SKM-1 treated with dmso at 0.1 percent for 144 hours (cell line): ENCODE measurements at regions not wholly inside any gene's neighbourhood (a gene's known extent, or its start where the extent isn't known, plus 50 kb on each side); places are given as distances from the start of the nearest gene placed in this dataset.
"Not testable (repeated sequence)": the region's sequence is repeated elsewhere in the genome, so short reads cannot be mapped to it uniquely, and the experiment has no call there.

Source experiments
- DNase-seq: peaks from one replicate; lab custom pipeline; 2025; ENCODE audit not compliant: unreplicated experiment; lab: John Stamatoyannopoulos, UW

DNA sequence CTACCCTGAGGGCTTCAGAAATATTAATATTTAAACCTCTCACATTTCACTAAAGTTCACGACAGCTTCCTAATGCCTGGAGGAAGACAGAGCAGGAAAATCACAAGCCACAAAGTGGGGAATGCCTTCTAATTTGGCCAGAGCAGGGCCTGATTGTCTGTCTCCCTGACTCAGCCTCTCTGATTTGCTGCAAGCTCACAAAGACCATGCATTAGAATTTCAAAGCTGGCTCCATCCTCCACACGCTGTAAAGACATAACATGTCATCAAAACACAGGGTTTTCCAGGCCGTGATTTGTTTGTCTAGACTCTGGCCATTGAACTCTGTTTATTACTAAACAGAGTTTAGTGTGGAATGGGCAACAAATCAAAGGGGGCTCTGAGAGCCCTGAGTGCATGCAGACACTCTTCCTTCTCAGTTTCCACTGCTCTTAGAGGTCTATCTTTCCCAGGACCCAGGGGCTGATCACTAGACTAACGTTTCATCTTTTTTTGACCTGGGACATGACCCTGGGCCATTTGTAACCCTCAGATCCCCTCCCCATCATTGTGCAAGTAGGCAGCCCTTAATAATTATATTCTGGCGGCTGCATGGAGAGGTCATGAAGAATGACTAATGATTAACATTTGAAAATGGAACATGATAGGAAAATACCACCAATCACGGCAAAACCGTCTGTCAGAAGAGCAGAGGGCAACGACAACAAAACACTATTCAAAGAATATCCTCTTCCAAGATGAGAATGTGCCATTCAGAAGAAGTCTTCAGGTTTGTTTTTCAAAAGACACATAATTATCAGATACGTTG is 140.2 kb downstream of the ENC1 start:
- DNase-seq: no peak

DNA sequence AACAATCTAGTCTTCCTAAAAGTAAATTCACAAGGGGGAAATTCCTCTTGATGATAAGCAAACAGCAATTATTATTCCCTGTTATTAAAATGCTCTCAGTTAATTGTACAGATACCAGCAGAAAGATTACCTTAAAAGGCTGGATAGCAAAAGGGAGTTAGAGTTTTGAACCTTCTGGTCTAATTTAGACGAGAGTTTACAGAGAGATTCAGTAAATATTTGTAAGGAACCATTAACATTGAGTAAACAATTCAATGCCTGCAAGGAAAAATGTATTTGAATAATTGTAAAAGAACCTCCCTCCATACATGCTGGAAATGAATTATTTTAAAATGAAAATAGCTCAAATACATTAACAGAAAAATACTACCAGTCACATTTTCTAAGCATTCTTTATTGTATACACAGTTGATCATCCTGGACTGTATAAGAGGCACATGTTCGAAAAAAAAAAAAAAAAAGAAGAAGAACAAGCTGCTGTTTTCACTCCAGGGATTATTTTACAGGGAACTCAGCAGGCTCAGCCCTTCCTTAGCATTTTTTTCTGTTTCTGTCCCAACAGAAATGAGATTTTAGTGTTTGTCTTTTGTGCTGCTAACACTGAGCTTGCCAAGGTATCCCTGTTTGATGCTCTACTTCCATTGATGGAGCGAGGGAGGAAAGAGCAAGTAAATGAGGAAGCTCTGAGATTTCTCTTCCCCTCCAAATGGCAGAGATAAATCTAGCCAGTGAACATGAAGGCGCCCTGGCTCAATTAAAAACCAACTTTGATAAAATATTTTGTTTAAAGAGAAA is 141.1 kb downstream of the ENC1 start:
- DNase-seq: no peak

- DNase-seq: no peak
Observed at GRCh38 chr5:74497706-74498105, 142.8 kb downstream of the ENC1 start.

DNA sequence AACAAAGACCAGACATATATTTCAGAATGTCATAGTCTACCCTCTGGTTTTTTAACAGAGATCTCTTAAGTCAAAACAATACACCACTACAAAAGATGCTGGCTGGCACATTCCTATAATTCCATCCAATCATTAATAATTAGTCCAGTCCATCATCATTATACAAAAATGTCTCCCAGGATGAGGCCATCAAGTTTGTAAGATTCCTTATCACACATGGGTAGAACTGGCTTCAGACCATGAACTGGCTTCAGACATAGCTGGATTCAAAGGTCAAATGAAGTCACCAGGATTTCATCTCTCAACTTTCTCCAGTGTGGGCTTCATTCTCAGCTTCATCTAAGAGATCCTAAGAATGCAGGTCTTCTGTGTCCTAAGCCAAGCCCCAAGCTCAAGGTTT is 147.1 kb downstream of the ENC1 start:
- no peak for DNase-seq

DNA sequence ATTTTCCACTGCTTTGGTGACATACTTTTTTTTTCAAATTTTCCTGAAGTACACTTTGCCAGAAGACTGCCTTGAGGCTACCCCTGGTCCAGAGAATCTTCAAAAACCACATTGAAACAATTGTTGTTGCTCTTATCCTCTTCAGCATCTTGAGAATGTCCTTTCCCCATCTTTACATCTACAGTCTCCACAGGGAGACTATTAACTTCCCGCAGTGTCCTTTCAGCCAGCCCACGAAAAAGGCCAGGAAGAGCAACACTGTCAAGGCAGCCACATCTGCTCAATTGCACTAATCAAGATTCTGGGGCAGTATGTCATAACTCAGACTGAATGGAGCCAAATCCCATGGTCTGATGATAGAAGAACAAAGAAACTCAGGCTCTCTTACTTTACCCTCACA is 148.3 kb downstream of the ENC1 start:
- no peak for DNase-seq

DNA sequence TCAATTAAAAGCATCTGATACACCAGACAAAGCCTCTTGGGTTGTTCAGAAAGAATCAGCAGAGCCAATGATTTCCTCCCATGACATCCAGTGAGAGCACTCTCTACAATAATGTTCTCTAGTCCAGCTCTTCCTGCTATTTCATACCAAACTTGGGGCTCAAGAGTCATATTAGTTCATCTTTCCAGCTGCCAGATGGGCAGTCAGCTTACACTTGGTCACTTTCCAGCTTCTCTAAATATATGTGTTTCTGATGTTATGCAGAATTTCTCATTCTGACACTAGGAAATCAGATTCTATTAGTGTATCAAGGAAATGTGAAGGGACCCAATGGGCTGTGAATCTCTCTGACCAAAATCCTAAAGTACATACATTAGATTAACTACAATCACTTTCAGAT is 148.9 kb downstream of the ENC1 start:
- DNase-seq: no peak

DNA sequence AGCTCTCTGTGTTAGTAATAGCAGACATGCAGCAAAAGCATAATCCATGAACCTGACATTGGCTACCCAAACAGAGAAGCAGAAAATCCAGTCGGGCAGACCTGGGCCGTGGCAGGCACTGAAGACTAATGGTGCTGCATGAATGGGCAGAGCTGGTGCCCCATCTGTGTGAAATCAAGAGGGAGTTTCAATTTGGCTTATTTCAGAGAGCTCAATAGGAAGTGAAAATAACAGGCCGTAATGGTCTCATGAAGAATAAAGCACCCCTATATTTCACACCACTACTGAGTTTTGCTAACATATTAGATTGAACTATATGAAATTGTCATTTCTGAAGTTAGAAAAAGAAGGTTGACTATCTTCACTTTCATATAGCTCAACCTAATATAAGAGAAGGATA is 149.7 kb downstream of the ENC1 start:
- no peak for DNase-seq

DNA sequence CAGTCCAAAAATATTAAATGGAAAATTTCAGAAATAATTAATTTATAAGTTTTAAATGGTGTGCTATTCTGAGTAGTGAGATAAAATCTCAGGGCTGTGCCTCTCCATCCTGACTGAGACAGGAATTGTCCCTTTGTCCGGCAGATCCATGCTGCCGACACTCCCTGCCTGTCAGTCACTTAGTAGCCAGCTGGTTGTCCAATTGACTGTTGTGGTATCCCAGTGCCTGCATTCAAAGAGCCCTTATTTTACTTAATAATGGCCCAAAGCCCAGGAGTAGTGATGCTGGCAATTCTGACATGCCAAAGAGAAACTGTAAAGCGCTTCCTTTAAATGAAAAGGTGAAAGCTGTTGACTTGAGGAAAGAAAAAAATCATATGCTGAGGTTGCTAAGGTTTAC is 157.5 kb downstream of the ENC1 start:
- DNase-seq: no peak

GRCh38 chr5:74482523-74482922 is 158.0 kb downstream of the ENC1 start:
- no peak for DNase-seq

DNA sequence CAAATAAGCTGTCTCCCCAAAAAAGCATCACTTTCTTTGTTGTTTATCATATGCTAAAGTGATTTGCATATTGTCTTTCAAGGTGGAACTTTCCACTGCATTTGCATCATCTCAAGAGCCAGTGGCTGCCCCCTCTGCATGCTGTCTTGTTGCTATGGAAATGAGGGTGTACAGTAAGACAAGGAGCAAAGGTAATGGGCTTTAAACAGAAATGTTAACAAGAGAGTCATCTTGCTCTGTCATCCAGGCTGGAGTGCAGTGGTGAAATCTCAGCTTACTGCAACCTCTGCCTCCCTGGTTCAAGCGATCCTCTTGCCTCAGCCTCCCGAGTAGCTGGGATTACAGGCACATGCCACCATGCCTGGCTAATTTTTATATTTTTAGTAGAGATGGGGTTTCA is 159.2 kb downstream of the ENC1 start:
- DNase-seq: not testable (repeated sequence)

- DNase-seq: no peak
Observed at GRCh38 chr5:74480201-74480600, 160.3 kb downstream of the ENC1 start.

GRCh38 chr5:74478328-74478727 is 162.2 kb downstream of the ENC1 start:
- no peak for DNase-seq

- DNase-seq: no peak
Observed at GRCh38 chr5:74477761-74478160, 162.8 kb downstream of the ENC1 start.

GRCh38 chr5:74476819-74477453 is 163.6 kb downstream of the ENC1 start:
- no peak for DNase-seq

DNA sequence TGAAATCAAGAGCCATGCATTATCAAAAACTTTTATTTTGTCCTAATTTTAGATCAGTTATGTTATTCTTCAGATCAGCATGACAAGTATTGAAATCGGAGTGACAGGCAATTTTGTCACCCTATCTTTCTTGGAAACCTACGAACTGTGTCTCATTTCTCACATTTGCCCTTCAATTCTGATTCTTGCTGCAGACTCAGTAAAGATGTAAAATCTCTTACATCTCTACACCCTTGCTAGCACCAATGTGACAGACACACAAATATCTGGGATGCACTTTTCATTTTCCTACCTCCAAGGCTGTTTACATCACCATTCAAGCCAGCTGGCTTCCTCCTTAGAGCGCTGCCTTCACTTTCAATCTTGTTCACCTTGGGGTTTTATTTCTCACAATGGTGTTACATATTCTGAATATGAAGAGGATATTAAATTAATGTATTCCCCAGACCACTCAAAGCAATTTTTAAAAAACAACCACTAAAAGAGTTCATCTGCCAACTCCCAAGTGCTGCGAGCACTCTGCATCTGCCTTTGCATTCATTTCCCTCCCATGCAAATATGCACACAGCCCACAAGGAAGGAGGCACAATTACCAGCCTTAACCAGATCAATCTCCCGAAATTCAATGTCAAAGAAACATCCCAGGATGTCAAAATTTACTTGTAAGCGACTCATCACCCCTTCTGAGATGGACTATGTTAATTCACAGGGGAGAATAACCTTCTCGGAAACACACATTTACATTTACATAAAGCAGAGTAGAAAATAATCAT is 164.3 kb downstream of the ENC1 start:
- no peak for DNase-seq

DNA sequence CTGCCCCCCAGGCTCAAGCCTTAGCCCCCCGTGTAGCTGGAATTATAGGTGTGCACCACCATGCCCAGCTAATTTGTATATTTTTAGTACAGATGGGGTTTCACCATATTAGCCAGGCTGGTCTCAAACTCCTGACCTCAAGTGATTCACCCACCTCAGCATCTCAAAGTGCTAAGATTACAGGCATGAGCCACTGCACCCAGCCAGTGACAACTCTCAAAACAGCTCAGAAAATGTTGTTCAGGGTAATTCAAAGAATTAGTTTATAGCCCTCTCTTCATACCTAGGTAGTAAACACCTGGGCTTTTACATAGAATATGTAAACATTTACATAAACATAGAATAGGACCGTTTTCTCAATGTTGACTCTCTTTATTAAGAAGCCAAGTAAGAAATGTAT is 168.7 kb downstream of the ENC1 start:
- DNase-seq: no peak

GRCh38 chr5:74469234-74469994 is 171.1 kb downstream of the ENC1 start:
- no peak for DNase-seq

- DNase-seq: no peak
Observed at GRCh38 chr5:74468421-74468820, 172.1 kb downstream of the ENC1 start.

- no peak for DNase-seq
Observed at GRCh38 chr5:74465724-74466123, 174.8 kb downstream of the ENC1 start.

- no peak for DNase-seq
Observed at GRCh38 chr5:74464512-74465209, 175.9 kb downstream of the ENC1 start.
